OCI-LY3 (cell line): ENCODE measurements at regions not wholly inside any gene's neighbourhood (a gene's known extent, or its start where the extent isn't known, plus 50 kb on each side); places are given as distances from the start of the nearest gene placed in this dataset.

Source experiments
- CTCF ChIP-seq: fragments of 200-600, 300-600 bp; sonication (generic); IDR thresholded peaks from 2 replicates; pipeline ENCODE4 v1.5.1; 2014; ENCODE audit warnings: antibody characterized with exemption, low read length, low read depth
- EZH2phosphoT487 ChIP-seq: fragments of 200-600 bp; shearing (Covaris generic); IDR thresholded peaks from 2 replicates; pipeline ENCODE4 v1.6.1; 2018; ENCODE audit warnings: antibody characterized with exemption, mixed run types, low read depth

DNA sequence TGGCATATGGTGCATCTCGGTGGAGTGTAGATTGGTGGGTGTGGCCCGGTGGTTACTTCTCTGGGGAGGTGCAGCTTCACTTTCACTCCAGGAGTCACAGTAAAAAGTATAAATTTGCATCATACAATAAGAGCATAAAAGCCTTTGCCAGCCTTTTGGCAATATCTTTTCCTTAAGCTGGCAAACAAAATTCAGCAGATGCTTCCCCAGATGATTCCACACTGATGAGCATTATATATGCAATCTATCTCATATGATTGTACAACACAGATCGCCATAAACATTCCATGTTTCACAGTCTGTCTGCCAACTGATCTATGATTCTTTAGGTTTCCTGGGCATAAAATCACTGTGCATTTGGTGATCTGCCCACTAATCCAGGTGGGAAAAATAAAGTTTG lies 120.2 kb upstream of the ALCAM start:
- TF ChIP-seq CTCF: no peak
- no peak for TF ChIP-seq EZH2phosphoT487
